ENCODE measurements at regions not wholly inside any gene's neighbourhood (a gene's known extent, or its start where the extent isn't known, plus 50 kb on each side); places are given as distances from the start of the nearest gene placed in this dataset.
A peak's percentile ranks its signal among the peaks of the same experiment; 100 is the strongest.
"Not testable (repeated sequence)": the region's sequence is repeated elsewhere in the genome, so short reads cannot be mapped to it uniquely, and the experiment has no call there.

GRCh38 chr1:5769146-5769545 lies 223.1 kb downstream of the NPHP4 start:
- TF ChIP-seq CTCF (IDR thresholded peaks at IDR 0.05; ENCODE audit: control insufficient read depth, extremely low read depth, insufficient read depth) = no peak
- DNase-seq (ENCODE audit: low read depth) = no peak
- no peak overlapping the region for H3K4me3 ChIP-seq (ENCODE audit: low read depth, low read length)

- no peak for TF ChIP-seq CTCF (IDR thresholded peaks at IDR 0.05; ENCODE audit: control insufficient read depth, extremely low read depth, insufficient read depth)
- H3K4me3 ChIP-seq (ENCODE audit: low read depth, low read length) = no peak overlapping the region
- DNase-seq (ENCODE audit: low read depth) = no peak
These were observed 224.2 kb downstream of the NPHP4 start for GRCh38 chr1:5768014-5768413.

- H3K4me3 ChIP-seq (ENCODE audit: low read depth, low read length); DNase-seq (ENCODE audit: low read depth): not testable (repeated sequence)
These were observed 225.2 kb downstream of the NPHP4 start for GRCh38 chr1:5766996-5767395.

GRCh38 chr1:5765997-5766913 lies 226.0 kb downstream of the NPHP4 start:
- DNase-seq (ENCODE audit: low read depth) = no peak
- TF ChIP-seq CTCF (IDR thresholded peaks at IDR 0.05; ENCODE audit: control insufficient read depth, extremely low read depth, insufficient read depth) = no peak
- H3K4me3 ChIP-seq (ENCODE audit: low read depth, low read length) = no peak overlapping the region

GRCh38 chr1:5765483-5765882 lies 226.7 kb downstream of the NPHP4 start:
- no peak overlapping the region for H3K4me3 ChIP-seq (ENCODE audit: low read depth, low read length)
- peak; percentile 10 for DNase-seq (ENCODE audit: low read depth)
- TF ChIP-seq CTCF (IDR thresholded peaks at IDR 0.05; ENCODE audit: control insufficient read depth, extremely low read depth, insufficient read depth) = 0 out of 2 replicates have a peak, but pooled peaks have one; percentile 2

GRCh38 chr1:5764959-5765358 lies 227.3 kb downstream of the NPHP4 start:
- no peak for DNase-seq (ENCODE audit: low read depth)
- H3K4me3 ChIP-seq (ENCODE audit: low read depth, low read length) = no peak overlapping the region
- TF ChIP-seq CTCF (IDR thresholded peaks at IDR 0.05; ENCODE audit: control insufficient read depth, extremely low read depth, insufficient read depth) = no peak

- DNase-seq (ENCODE audit: low read depth) = no peak
- no peak overlapping the region for H3K4me3 ChIP-seq (ENCODE audit: low read depth, low read length)
- TF ChIP-seq CTCF (IDR thresholded peaks at IDR 0.05; ENCODE audit: control insufficient read depth, extremely low read depth, insufficient read depth) = no peak
These were observed 227.8 kb downstream of the NPHP4 start for GRCh38 chr1:5764464-5764863.
